ENCODE measurements at regions not wholly inside any gene's neighbourhood (a gene's known extent, or its start where the extent isn't known, plus 50 kb on each side); places are given as distances from the start of the nearest gene placed in this dataset.

DNA sequence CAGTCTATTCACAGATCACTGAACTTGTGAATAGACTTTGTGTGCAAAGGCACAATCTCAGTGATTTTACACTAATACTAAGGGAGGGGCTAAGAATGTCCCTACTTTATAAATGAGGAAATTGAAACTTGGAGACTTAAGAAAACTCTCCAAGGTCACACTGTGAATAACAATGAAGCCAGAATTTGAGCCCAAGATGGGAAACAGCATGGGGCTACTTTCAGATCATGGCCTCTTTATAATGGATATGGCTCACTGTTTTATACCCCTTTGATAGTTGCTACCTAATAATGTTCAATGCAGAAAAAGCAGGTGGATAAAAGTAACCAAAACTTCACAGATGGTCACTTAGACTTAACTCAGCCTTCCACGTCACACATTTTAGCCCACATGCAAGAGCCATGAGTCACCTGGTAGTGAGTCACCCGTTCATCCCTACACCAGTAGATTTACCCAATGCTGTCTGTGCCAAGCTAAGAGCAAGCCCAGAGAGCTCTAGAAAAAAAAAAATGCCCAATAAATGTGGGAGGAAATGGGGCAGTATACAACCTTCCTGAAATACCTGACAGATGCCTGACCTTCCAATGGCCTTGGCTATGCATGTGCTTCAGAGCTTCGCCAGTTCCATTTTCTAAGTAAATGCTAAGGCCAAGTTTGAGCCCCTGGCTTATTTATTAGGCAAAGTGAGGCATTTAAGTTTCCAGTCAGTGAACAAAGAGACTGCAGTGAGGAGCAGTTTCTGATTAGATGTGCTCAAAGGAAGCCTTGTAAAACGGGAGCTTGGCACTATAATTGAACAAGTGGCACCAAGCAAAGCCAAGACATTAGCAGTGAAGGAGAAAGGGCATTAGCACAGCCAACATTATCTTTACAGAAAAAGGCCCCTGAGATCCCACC, 219.7 kb downstream of the TMEM114 start:
- no peaks in the 10 kb centered on the region for H3K4me1 ChIP-seq
- H3K27ac ChIP-seq (replicated peaks) = no peak overlapping the region
- H3K36me3 ChIP-seq = no peaks in the 10 kb centered on the region
- no peak overlapping the region for H3K4me3 ChIP-seq
- intact Hi-C loops (cut with micrococcal nuclease) = no loop called here
- peaks cover 8% of the 10 kb centered on the region for H3K9me3 ChIP-seq (replicated peaks)
- TF ChIP-seq, protein P1, sequence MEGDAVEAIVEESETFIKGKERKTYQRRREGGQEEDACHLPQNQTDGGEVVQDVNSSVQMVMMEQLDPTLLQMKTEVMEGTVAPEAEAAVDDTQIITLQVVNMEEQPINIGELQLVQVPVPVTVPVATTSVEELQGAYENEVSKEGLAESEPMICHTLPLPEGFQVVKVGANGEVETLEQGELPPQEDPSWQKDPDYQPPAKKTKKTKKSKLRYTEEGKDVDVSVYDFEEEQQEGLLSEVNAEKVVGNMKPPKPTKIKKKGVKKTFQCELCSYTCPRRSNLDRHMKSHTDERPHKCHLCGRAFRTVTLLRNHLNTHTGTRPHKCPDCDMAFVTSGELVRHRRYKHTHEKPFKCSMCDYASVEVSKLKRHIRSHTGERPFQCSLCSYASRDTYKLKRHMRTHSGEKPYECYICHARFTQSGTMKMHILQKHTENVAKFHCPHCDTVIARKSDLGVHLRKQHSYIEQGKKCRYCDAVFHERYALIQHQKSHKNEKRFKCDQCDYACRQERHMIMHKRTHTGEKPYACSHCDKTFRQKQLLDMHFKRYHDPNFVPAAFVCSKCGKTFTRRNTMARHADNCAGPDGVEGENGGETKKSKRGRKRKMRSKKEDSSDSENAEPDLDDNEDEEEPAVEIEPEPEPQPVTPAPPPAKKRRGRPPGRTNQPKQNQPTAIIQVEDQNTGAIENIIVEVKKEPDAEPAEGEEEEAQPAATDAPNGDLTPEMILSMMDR (IDR thresholded peaks at IDR 0.05; ENCODE audit: borderline replicate concordance) = no peak
- DNase-seq = no peak
- peaks cover 8% of the 10 kb centered on the region for H3K27me3 ChIP-seq (ENCODE audit: low read depth)

DNA sequence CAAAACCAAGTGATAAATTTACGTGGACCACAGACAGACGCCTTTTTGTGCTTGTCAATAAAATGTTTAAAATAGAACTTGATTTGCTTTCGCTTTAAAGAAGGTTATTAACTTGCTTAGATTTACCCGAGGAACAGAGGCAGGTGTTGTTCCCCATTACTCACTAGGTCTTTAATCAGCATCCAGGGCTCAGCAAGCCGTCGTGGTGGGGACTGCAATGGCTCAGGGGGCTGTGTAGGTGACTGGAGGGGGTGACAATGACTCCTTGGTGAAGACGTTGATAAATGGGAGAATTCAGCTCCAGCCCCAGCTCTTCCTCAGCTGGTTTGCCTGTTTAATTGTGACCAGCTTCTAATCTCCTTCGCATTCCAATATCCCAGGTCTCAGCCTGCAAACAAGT, 231.4 kb downstream of the TMEM114 start:
- no peaks in the 10 kb centered on the region for H3K36me3 ChIP-seq
- H3K4me3 ChIP-seq = no peak overlapping the region
- peaks cover 39% of the 10 kb centered on the region for H3K27me3 ChIP-seq (ENCODE audit: low read depth)
- no peak overlapping the region for H3K27ac ChIP-seq (replicated peaks)
- TF ChIP-seq, protein P1 (IDR thresholded peaks at IDR 0.05; ENCODE audit: borderline replicate concordance) = no peak
- no peaks in the 10 kb centered on the region for H3K9me3 ChIP-seq (replicated peaks)
- no peak for DNase-seq
- H3K4me1 ChIP-seq = no peaks in the 10 kb centered on the region
- intact Hi-C loops (cut with micrococcal nuclease) = no loop called here

DNA sequence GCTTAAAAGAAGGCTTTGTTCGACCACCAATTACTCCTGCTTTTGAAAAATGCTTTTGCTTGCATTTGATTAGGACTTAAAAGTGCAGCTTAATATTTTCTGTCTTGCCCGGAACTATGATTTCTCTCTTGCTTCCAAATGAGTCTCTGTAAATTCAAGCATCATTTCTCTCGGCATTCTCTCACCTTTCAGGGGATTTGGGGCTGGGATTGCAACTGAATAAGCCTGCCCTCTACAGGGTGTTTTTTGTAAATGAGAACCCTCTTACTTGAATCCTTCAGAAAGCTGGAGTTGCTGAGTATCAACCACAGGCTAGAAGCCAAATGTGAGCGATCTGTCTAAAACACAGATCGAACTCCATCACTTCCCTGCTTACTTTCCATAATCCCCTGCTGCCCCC, 234.6 kb downstream of the TMEM114 start:
- no peak overlapping the region for H3K4me3 ChIP-seq
- H3K36me3 ChIP-seq = no peaks in the 10 kb centered on the region
- H3K4me1 ChIP-seq = no peaks in the 10 kb centered on the region
- intact Hi-C loops (cut with micrococcal nuclease) = no loop called here
- H3K9me3 ChIP-seq (replicated peaks) = no peaks in the 10 kb centered on the region
- no peak overlapping the region for H3K27ac ChIP-seq (replicated peaks)
- no peak for DNase-seq
- peaks cover 44% of the 10 kb centered on the region for H3K27me3 ChIP-seq (ENCODE audit: low read depth)
- TF ChIP-seq, protein P1 (IDR thresholded peaks at IDR 0.05; ENCODE audit: borderline replicate concordance) = no peak

DNA sequence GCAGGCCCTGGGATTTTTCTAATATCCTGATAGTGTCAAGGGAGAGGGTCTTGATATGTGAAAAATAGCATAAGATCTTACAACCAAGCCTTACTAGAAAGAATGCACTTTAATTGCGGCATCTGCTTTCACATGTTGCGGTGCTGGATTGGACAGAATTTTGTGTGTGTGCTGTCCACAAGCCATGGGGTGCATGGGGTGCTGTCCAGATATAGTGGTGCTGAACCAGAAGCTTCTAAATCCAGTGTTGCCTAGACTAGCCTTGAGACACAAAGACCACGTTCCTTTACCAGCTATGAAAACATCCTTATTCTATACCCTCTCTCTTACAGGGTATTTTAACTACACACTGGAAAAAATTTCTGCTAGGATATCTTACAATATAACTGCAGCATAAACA, 244.0 kb downstream of the TMEM114 start:
- TF ChIP-seq, protein P1 (IDR thresholded peaks at IDR 0.05; ENCODE audit: borderline replicate concordance) = no peak
- no peaks in the 10 kb centered on the region for H3K36me3 ChIP-seq
- peaks cover 5% of the 10 kb centered on the region for H3K27me3 ChIP-seq (ENCODE audit: low read depth)
- intact Hi-C loops (cut with micrococcal nuclease) = no loop called here
- no peak overlapping the region for H3K27ac ChIP-seq (replicated peaks)
- DNase-seq = no peak
- H3K4me1 ChIP-seq = no peaks in the 10 kb centered on the region
- no peak overlapping the region for H3K4me3 ChIP-seq
- H3K9me3 ChIP-seq (replicated peaks) = no peaks in the 10 kb centered on the region

DNA sequence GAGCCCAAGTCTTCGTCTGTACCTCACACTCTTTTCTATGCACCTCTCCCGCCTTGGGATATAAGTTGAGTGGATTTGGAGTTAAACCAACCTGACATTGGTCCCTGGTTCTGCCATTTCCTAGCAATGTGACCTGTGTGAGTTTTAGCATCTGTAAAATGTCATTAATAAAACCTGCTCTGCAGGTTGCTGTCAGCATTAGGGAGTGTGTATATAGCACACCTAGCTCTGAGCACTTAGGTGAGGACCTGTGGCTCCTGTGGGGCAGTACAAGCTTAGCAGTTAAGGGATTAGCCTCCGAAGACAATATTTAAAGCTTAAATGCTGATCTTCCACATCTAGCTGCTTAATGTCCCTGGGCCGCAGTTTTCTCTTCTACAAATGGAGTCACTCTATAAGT, 248.0 kb downstream of the TMEM114 start:
- peaks cover 11% of the 10 kb centered on the region for H3K9me3 ChIP-seq (replicated peaks)
- DNase-seq = no peak
- H3K27ac ChIP-seq (replicated peaks) = no peak overlapping the region
- H3K27me3 ChIP-seq (ENCODE audit: low read depth) = peaks cover 14% of the 10 kb centered on the region
- no peaks in the 10 kb centered on the region for H3K4me1 ChIP-seq
- no peak overlapping the region for H3K4me3 ChIP-seq
- intact Hi-C loops (cut with micrococcal nuclease) = no loop called here
- TF ChIP-seq, protein P1 (IDR thresholded peaks at IDR 0.05; ENCODE audit: borderline replicate concordance) = no peak
- H3K36me3 ChIP-seq = no peaks in the 10 kb centered on the region
